GM10248 (cell line): ENCODE measurements at regions not wholly inside any gene's neighbourhood (a gene's known extent, or its start where the extent isn't known, plus 50 kb on each side); places are given as distances from the start of the nearest gene placed in this dataset.

Experiments used
- CTCF ChIA-PET: fragments of 300-600 bp; sonication (Branson Sonifier 250); formaldehyde crosslinking; extraction: SDS; loops from one replicate; lab custom pipeline; 2021; ENCODE audit warnings: antibody characterized with exemption; lab: Yijun Ruan, JAX
- POLR2A ChIA-PET: fragments of 350-650 bp; sonication (Branson Sonifier 250); formaldehyde crosslinking; extraction: SDS; loops from one replicate; lab custom pipeline; 2020; ENCODE audit warnings: antibody characterized with exemption; lab: Yijun Ruan, JAX
- DNase-seq: peaks from one replicate; pipeline ENCODE4 v3.0.0; 2012; ENCODE audit errors: extremely low spot score
- CTCF ChIP-seq: IDR thresholded peaks from 2 replicates; pipeline ENCODE4 v1.5.1; 2012; ENCODE audit warnings: mild to moderate bottlenecking, low read depth; ENCODE audit errors: extremely low read depth, missing control alignments, control extremely low read depth

- POLR2A ChIA-PET, result no interaction called here
- DNase-seq, result no peak
- no peak for TF ChIP-seq CTCF
- CTCF ChIA-PET, result interaction anchor here (1.9 kb wide), 1 partner anchor 10 kb away, joined by 4 read pairs; no protein-coding TSS in a partner anchor
Measured at GRCh38 chr4:138756519-138756918, 259.1 kb upstream of the NOCT start.

DNA sequence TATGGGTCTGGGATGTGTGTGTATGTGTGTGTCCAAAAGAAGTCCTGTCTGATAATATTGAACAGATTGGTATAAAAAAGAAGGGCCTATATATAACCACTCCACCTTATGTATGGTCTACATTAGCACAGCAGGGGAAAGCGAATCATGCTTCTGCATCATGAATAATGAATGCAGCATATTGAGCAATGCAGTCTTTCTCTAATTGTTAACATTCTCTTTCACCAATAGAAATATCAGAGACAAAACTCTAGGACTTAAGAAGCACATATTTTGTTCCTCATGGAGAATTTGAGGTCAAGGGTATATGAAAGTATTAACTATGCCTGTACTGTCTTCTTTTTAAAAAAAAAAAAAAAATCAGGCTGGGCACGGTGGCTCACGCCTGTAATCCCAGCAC is 264.3 kb upstream of the NOCT start:
- no peak for DNase-seq
- ChIA-PET CTCF (no interaction called here), POLR2A (no interaction called here)
- no peak for TF ChIP-seq CTCF

DNA sequence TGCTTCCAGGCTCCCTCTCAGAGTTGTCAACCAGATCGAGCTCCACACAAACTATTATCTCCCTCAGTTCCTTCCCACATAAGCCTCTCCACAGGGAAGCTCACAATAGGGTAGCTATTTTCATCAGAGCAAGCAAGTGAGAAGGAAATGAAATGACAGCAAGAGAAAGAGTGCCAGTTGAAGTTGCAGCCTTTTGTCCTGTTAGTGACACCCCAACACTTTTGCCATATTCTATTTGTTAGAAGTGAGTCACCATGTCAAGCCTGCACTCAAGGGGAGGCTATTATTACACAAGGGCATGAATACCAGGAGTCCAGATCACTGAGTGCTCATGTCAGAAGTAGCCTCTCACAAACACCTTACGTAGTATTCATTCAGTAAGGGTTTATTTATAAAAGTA is 266.3 kb upstream of the NOCT start:
- CTCF ChIA-PET, result no interaction called here
- POLR2A ChIA-PET, result no interaction called here
- no peak for DNase-seq
- no peak for TF ChIP-seq CTCF

DNA sequence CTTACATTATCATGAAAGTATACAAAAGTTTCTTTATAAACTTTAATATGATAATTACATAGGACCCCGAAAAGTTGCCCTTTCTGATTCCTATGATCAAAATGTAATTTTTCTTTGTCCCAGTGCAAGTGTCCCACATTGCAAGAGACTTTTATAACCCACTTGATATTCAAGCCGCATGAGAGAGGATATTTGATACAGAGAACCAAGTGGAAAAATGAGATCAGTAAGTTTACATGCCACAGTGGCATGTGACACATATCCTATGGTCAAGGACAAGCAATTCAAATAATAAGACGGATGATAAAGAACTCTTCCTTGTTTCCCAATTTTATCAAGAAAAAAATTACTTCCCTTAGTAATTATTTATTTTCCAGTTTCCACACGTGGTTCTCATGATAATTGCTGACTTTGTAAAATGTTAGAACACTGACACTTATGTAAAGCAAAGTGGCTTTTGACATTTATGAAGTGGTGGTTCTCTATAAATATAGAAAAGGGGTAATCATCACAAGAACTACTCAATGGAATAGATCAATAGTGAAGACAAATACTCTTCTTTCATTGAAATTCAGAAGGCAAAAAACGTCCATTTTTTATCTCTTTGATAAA is 273.7 kb upstream of the NOCT start:
- no peak for DNase-seq
- no peak for TF ChIP-seq CTCF
- CTCF ChIA-PET, result no interaction called here
- POLR2A ChIA-PET, result no interaction called here

DNA sequence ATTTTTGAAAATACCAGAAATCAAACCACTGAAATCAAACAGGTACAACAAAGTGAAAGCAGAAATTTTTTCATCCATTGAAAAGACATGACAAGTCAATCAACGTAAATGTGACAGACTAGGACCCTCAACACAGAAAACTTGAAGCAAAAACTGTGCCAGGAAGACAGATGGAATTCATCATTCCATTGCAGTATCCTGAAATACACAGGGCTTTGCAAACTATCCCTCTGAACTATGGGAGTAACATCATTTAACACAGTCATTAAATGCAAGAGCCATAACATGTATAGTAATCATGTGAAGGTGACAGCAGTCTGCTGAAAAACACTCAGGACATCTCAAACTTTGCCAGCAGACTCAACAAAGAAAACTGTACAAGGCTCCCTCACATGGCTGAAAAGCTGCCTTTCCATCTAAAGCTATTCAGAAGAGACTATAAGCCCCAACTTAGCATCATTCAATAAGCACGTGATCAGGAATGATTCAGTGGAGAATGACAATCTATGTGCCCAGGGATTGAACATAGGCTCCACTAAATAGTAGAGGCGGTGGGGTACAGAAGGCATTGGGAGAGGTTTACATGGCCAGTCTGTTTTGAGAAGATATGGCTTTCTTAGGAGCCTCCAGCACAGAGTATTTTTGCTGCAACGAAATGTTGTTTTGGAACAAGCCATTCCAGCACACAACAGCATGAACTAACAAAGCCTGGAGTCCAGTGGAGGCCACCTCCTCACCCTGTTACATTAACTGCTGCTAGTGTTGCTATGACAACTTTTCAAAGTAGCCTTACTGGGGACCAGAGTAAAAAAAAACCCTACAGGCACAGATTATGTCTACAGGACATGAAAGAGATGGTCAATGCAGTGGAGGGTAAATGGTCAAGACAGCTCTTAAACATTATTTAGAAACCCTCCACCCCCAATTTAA is 274.5 kb upstream of the NOCT start:
- no peak for DNase-seq
- ChIA-PET CTCF (no interaction called here), POLR2A (no interaction called here)
- TF ChIP-seq CTCF, result no peak

DNA sequence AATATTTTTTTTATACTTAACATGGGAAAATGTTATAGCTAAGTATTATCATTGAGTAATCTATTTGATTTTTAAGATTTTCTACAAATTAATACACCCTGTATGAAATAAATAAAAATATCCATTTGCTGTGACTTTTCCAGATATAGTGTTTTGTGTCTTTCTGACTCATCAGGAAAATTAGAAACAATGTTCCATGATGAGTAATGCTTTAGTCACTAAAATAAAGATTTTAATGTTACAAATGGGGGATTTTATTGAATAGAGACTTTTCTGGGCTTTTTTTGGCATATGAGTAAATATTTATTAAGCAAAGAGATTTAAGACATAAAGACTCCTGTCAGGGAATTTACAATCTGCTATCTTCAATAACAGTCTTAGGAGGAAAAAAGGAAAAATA is 279.2 kb upstream of the NOCT start:
- no peak for TF ChIP-seq CTCF
- DNase-seq, result no peak
- POLR2A ChIA-PET, result no interaction called here
- CTCF ChIA-PET, result no interaction called here
